Embryonic facial prominence (tissue), 1 donor: ENCODE measurements at regions not wholly inside any gene's neighbourhood (a gene's known extent, or its start where the extent isn't known, plus 50 kb on each side); places are given as distances from the start of the nearest gene placed in this dataset.
A peak's percentile ranks its signal among the peaks of the same experiment; 100 is the strongest.
"Not testable (repeated sequence)": the region's sequence is repeated elsewhere in the genome, so short reads cannot be mapped to it uniquely, and the experiment has no call there.

Experiments used
- DNase-seq: peaks from one replicate; pipeline ENCODE4 v3.0.0-alpha.2; 2016; ENCODE audit errors: extremely low spot score

- no peak for DNase-seq
Observed at GRCh38 chr12:84502180-84502860, 410.3 kb downstream of the SLC6A15 start.

- DNase-seq, result no peak
Observed at GRCh38 chr12:84497819-84498218, 414.8 kb downstream of the SLC6A15 start.

- DNase-seq, result no peak
Observed at GRCh38 chr12:84495711-84496110, 416.9 kb downstream of the SLC6A15 start.

- no peak for DNase-seq
Observed at GRCh38 chr12:84492351-84492883, 420.2 kb downstream of the SLC6A15 start.

GRCh38 chr12:84484798-84485197 lies 427.8 kb downstream of the SLC6A15 start:
- no peak for DNase-seq

- no peak for DNase-seq
Observed at GRCh38 chr12:84480803-84481202, 431.8 kb downstream of the SLC6A15 start.

GRCh38 chr12:84470361-84470760 lies 442.2 kb downstream of the SLC6A15 start:
- DNase-seq, result no peak

GRCh38 chr12:84464616-84465015 lies 448.0 kb downstream of the SLC6A15 start:
- no peak for DNase-seq

GRCh38 chr12:84463741-84464495 lies 448.7 kb downstream of the SLC6A15 start:
- peak; percentile 19 for DNase-seq

GRCh38 chr12:84455598-84455997 lies 457.0 kb downstream of the SLC6A15 start:
- DNase-seq, result no peak

- DNase-seq, result not testable (repeated sequence)
Observed at GRCh38 chr12:84446478-84446877, 466.1 kb downstream of the SLC6A15 start.

- no peak for DNase-seq
Observed at GRCh38 chr12:84436134-84436533, 476.5 kb downstream of the SLC6A15 start.

- DNase-seq, result no peak
Observed at GRCh38 chr12:84435682-84436081, 476.9 kb downstream of the SLC6A15 start.

- DNase-seq, result no peak
Observed at GRCh38 chr12:84422340-84422739, 490.3 kb downstream of the SLC6A15 start.

GRCh38 chr12:84421103-84421502 lies 491.5 kb downstream of the SLC6A15 start:
- no peak for DNase-seq

GRCh38 chr12:84416626-84417025 lies 496.0 kb downstream of the SLC6A15 start:
- DNase-seq, result no peak

GRCh38 chr12:84415946-84416345 lies 496.7 kb downstream of the SLC6A15 start:
- no peak for DNase-seq

GRCh38 chr12:84413656-84414055 lies 498.9 kb downstream of the SLC6A15 start:
- DNase-seq, result no peak

- no peak for DNase-seq
Observed at GRCh38 chr12:84412226-84412625, 500.4 kb downstream of the SLC6A15 start.

- no peak for DNase-seq
Observed at GRCh38 chr12:84411031-84411430, 501.6 kb downstream of the SLC6A15 start.

GRCh38 chr12:84408936-84409335 lies 503.7 kb downstream of the SLC6A15 start:
- no peak for DNase-seq

- not testable (repeated sequence) for DNase-seq
Observed at GRCh38 chr12:84406720-84407119, 505.9 kb downstream of the SLC6A15 start.

GRCh38 chr12:84397846-84398245 lies 514.8 kb downstream of the SLC6A15 start:
- DNase-seq, result no peak
